Epidermal melanocyte (primary cell): ENCODE measurements at regions not wholly inside any gene's neighbourhood (a gene's known extent, or its start where the extent isn't known, plus 50 kb on each side); places are given as distances from the start of the nearest gene placed in this dataset.
A peak's percentile ranks its signal among the peaks of the same experiment; 100 is the strongest.

Experiments used
- DNase-seq: peaks from one replicate; pipeline ENCODE4 v3.0.0; 2011; ENCODE audit warnings: low spot score; ENCODE audit not compliant: insufficient read length

DNA sequence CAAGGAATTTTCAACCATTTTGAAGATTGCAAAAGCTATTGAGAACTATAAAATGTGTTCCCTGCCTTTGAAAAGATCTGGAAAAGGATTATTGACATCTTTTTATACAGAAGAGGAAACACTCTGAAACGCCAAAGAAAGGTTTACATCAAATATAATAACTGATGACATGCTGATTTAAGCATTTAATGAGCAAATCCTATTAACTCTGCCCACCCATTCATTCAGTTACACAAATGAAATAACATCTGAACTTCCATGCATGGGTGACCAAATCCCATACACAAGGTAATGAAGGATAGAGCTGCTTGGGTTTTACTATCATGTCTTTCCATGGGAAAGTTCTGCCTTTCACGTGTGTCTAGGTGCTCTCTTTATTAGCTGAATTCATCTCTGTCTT, 589.4 kb upstream of the WWC1 start:
- DNase-seq, result no peak

DNA sequence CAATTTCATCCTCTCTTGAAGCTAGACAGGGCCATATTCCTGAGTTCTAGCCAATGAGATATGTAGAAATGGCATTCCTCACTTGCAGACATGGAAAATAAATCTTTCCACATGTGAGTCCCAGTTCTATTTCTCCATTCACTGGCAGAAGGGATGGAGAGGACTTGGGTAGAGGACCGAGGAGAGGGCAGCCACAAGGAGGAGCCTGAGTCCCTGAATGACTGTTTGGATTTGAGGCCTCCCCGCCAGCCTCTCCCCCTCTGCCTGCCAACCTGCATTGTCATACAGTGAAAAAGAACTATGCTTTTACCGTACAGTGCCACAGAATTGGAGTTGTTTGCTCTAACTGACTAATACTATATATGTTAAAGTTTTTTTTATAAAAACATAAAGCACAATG, 583.0 kb upstream of the WWC1 start:
- DNase-seq, result no peak

DNA sequence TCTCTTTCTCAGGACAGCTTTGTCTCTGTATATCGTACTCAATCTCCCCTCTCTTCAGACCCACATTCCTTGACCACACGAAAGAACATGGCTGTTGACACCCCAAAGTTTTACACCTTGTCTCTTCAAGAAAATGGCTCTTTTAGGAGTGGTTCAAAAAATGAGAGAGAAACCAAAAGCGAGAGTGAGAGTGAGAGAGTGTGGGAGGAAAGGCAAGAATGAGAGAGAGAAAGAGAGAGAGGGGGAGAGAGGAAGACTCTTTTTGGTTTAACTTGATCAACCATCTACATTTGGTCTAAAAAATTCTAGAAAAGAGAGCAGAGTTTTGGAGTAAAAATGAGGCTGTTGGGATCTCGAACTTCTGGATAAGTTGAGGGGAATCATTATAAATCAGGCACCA, 581.8 kb upstream of the WWC1 start:
- no peak for DNase-seq

DNA sequence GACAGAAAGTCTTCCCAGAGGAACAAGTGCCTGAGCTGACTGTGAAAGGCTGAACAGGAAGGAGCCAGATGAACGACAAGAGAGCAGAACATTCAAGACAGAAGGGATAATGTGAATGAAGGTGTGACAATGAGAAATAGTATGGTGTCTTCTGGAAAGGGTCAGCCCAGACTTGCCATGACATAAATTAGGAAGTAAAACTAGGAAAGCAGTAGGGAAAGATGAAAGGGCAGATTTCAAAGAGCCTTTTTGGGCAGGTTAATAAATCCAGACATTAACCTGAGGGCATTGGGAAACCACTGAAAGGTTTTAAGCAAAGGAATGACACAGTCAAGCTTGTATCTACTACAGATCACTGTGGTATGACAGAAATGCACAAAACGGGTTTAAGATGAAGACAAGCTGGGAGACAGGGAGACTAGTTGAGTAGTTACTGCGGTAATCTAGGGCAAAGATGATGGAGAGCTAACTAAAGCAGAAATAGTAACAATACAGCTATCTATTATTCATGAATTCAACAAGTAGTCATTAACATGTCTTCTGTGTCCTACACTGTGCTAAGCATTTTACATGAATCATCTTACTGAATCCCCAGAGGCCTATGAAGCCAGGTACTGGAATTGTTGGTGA, 580.9 kb upstream of the WWC1 start:
- no peak for DNase-seq

DNA sequence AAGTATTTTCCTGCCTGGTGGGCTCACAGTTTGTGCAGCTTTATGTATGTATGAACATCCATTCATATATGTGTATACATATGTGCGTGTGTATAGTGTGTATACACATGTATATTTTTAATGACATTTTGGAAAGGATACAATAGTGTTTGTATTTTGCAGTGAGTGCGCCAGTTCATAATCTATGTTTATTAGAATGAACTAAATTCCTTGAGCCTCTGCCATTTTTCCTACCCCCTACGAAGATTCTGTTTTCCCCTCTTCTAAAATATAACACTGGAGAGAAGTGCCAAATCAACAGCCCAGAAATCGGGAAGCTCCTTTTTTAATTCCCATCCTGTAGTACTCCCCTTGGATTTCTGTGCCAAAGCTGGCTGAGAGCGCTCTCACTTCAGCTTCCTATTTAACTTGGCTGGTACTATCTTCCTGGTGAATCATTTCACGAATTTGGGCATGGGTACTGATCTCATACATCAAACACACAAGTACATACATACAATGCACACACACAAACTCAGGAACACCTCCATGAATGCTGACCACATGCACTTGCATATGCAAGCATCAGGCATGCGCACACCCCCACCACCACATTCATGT, 578.4 kb upstream of the WWC1 start:
- no peak for DNase-seq

DNA sequence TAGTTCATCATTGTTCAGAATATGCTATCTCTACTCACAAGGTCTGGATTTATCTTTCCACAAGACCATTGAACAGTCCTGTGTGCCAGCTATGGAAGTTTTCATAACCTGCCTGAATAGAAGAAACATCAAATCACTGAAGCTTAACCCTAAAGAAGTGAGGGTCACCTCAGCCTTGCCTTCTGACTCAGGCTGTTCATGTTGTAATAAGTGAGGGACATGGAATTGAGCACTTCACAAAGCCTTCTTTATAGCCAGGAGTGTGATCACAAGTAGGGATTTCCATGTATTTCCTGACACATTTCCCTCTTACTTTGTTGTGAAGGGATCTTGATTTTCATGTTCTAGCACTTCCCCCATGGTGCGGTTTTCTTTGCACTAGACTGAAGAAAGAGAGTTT, 577.5 kb upstream of the WWC1 start:
- no peak for DNase-seq

DNA sequence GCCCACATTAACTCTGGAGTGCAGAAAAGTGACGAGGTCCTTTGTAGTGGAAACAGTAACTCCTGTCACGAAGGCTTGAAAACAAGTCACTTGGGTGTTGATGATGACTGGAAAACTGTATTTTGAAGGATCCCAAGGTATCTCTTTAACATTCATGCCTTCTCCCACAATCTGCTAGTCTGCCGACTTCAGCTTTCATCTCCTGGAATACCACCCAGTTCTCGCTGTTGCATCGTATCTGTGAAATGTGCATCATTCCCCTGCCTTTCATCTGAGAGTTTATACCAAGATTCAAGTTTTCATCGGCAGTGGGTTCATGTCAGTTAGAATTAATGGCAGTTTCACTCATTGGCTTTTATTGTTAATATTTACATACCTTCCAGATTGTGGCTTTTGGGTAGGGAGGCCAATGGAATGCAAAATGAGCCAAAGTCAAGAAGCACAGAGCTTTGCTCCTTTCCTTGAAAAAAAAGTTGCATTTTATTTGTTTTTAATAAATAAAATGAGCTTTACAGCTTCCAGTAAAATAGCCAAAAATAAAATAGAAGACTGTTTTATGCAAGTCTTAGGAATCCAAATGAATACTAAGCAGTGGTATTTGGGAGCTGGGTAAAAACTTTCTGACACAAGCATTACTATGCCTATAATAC, 575.2 kb upstream of the WWC1 start:
- no peak for DNase-seq

DNA sequence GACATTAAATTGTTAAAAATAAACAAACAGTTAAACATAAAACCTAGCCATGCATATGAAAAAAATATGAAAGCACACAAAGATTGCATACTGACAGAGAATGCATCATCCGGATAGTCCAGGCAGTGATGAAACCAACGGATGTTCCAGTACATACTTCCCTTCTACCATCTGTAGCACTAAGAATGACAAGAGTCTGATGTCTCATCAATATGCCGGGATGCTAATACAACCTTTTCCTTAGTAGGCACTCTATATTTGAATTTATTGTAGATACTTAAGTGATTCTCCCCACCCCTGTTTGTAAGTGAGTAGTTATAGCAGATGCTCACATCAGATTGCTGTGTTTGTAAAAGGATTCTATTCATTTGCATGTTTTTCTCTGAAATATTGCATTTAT, 571.2 kb upstream of the WWC1 start:
- DNase-seq, result no peak

DNA sequence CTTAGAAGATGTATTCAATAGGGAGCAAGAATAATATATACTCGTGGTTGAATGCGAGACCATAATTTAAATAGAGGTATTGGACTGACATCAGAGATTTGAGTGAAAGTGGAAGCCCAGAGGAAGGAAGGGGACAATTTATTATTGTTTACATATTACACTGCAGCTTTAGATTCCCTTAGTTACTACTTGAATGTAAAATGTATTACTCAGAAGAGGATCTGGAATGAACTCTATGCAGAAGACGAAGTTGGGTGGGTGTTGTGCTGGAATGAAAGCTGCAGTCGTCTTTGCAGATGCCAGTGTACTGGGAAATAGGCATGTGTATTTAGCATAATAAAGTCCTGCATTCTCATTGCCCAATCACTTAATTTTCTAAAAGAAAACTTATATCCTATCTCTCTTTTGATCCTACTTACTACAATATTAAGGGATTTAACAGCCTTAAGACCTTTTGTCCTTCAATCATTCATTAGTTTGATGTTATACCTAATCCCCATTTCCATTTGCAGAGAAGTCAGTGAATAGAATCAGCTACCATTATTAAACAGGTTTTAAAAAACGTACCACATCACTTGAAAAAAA, 570.7 kb upstream of the WWC1 start:
- DNase-seq, result no peak

DNA sequence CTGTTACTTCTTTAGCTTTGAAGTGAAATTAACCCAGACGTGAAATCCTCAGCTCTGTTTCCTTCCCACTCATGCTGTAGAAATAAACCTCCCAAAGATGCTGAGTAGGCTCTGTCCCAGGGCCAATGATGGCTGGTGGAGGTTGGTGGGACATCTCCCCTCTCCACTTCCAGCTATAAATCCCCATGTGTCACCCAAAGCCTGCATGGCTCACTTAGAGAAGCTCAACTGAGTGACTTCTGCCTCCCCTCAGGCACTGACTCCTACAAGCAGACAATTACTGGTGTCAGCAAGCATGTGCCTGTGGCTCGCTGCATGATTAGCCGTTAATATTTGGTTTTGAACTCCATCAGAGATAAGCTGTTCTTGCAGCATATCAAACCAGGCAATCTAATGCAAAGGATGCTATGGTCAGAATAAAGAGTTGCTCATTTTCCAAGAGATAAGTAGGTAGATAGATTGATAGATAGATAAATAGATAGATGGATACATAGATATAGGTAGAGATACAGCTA, 569.5 kb upstream of the WWC1 start:
- DNase-seq, result no peak

DNA sequence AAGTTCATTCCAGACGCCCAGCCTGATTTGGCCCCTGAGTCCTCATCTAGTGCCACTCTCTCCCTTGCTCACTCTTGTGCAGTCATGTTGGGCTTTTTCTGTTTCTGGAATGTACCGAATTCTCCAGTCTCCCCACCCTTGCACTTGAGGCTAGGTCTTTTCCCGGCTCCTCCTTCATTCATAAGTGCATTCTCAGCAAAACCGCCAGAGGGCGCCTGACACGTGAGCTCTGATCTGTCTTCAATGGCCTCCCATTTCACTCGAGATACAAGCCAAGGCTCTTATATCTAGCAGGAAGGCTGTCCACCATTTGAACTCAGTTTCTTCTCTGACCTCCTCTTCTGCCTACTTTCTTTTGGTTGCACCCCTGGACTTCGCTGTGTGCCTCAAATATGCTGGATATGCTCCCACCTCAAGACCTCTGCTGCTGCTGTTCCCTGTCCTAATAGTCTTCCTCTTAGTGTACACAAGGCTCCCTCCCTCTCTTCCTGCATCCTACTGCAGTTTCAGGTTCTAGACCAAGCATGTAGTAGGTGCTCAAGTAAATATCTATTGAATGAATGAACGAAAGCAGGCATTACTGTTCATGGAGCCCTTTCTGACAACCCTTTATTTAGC, 568.1 kb upstream of the WWC1 start:
- peak; percentile 59 for DNase-seq

DNA sequence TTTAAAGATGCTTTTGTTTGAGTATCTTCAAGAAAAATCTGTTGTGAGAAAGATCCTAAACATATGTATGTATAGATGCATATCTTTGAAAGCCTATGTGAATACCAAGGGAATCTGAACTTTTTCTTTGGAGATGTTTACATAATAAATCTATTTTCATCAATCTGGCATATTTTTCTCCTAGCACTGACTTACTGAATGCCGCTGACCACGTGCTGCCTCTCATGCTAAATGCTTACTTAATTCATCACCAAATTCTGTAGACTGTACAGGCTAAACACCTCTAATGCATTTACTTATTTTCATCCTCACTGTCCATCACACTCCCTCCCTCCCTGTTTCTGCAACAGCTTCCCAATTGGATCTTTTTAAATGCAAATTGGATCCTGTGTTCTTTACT, 566.2 kb upstream of the WWC1 start:
- DNase-seq, result no peak

DNA sequence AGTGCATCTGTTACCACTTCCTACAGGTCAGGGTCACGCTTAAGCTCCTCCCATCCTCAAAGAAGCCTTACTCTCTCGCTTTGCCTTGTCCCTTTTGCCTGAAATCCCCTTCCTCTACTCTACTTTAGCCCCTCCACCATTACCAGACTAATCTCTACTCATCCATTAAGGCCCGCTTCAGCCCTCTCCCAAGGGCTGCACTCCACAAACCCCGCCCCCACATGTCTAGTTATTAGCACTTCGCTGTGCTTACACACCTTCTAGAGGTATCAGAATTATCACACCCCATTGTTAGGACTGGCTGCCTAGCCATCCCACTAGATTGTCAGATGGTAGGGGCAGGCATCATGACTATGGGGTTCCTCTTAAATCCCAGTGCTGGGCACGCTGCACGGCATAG, 565.7 kb upstream of the WWC1 start:
- DNase-seq, result no peak

DNA sequence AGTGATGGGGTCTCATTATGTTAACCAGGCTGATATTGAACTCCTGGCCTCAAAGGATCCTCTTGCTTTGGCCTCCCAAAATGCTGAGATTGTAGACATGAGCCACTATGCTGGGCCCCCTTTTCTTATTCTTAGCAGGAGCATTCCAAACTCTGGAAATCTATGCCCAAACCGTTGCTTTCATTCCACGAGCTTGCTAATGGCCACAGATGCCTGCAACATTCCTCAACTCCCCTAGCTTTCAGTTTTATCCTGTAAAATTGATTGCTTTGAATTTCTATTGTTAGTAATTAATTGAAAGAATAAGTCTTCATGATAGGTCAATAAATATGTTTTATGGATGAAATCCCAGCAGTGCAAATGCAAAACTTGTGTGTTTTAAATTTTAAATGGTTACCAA, 564.8 kb upstream of the WWC1 start:
- no peak for DNase-seq

DNA sequence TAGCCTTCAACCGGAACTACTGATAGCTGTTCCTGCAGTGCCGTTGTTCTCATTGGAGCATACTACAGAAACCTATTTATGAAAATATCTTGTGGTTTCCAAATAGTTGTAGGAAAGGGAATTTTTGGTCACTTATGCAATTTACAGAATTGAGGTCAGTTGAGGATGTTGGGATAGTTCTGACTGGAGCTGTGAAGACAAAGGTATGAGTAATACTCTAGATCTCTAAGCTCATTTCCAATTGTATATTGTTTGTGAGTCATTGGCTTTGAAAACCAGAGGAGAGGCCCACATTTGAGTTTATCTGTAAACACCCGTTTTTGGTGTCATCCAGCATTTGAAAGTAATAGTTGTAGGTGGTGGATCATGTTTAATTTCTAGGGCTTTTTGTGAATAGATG, 561.3 kb upstream of the WWC1 start:
- no peak for DNase-seq

DNA sequence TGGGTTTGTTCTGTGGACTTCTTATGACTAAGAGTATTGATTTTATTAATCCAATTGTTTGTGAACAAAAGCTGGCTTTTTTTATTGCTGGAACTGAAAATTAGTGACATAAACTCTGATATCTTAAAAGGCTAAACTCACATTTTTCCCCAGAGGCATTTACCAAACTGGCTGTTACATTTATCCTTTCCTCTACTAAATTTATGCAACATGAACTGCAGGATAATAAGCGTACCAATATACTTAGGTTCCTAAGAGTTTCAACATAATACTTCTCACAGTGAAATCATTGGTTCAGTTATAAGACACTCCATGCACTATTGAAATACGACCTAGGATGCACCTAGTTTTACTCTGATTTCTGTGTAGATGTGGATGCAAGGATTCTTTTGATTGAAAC, 560.8 kb upstream of the WWC1 start:
- no peak for DNase-seq

DNA sequence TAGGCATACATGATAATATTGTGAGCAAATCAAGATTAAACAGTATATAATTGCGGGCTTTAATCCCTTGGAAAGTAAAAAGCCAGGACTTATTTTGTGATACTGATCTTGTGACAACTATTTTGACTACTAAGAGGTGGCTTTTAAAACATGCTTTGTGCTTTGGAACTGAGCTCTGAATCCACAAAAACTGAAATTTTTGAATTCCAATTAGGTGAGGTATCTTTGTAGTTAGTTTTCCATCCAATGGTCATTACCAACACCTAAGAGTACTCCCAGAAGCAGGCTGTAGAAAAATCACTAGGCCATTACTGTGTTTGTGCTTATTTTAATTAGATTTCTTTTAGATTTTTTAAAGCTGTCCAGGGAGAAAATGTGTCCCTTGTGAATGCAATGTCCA, 559.5 kb upstream of the WWC1 start:
- DNase-seq, result no peak

DNA sequence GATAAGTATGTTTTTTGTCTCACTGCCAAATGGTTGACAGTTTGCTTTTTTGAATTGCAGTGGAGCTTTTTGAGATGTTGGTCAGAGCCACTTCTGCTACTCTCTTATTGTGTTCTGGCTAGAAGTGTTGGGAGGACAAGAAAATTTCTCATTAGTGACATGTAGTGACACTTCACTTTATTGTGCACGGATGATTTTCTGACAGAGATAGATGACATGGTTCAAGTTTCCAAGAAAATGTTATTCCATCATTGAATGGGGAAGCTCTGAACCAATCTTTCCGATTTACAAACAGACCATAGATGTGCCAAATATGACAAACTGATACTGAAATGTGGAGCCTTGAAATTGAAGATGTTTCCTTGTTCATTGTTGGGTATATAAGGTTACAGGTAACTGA, 558.9 kb upstream of the WWC1 start:
- no peak for DNase-seq

DNA sequence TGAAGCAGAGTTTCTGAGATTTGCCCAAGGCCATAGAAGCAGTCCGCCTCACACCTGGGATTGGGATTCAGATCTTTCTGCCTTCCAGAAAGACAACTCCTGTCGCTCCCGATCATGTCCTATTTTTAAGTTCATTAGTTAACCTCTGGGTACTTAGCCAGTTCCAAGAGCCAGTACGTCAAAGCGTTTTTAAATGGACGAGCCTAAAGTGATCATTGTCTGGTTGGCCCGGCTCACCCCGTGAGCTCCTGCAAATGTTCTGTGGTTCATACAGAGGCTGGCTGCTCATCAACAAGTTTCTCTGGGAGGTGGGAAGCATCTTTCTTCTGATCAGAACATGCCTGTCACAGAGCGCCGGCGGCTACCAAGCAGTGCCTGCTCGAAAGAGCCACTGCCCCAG, 554.5 kb upstream of the WWC1 start:
- DNase-seq, result no peak

DNA sequence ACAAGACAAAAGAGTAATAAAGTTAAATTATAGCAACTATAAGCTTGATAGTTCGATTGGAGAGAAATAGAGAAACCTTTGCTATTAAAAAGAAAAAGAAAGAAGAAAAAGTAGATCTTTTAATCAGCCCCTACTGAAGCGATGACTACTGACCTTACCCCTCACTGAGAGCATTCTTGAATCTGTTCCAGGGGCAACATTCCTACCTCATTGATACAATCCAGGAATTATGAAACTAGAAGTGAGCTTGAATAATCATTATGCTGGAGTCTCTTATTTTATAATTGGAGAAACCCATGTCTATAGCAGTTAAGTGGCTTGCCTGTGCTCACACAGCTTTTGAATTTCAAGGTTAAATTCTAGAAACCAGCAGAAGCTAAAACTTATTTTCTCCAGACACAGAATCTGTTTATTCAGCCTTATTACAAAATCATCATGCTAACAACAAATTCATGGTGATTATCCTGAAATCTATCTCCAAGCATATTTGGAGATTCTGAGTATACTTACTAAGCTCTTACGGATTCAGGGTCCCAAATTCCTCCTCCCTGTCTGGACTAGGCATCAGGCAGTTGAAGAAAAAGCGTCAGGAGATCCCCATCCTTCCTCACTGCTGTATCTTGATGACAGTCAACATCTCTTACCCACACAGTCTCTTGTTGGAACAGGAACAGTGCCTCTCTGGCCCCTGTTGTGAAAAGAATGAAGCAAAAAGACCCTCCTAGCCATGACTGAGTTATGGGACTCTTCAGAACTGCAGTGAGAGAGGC, 547.6 kb upstream of the WWC1 start:
- no peak for DNase-seq

DNA sequence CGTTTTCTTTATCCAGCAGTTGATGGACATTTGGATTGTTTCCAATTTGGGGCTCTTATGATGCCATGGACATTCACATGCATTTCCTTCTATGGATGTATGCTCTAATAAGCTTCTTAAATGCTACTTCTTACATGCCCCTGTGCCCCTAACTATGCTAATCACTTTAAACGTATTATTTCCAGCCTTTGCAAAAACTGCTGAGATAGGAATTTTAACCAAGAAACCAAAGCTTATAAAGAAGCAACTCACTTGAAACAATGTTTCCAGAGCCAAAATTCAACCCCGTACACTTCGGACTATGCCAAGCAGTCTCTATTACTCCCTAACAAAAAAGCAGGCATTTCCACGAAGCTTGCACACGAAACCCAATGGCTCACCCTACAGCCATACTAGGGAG, 545.6 kb upstream of the WWC1 start:
- no peak for DNase-seq

DNA sequence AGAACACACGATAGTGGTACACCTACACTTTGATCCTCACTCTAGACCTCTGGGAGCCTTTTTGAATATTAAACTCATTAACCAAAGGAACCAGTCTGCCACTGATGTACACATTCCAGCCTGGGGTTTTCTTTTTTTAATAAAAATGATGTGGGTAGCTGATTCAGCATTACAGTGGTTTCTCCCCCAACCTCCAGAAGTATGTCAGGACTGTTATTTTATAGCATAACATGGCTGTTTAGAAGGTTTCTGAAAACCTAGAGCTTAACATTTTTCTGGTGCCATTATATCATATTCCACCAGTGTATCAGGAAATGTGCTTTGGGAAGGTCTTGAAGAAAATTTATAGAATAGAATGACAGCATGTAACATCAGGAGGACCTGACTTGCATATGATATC, 540.9 kb upstream of the WWC1 start:
- no peak for DNase-seq
